ENCODE measurements at regions not wholly inside any gene's neighbourhood (a gene's known extent, or its start where the extent isn't known, plus 50 kb on each side); places are given as distances from the start of the nearest gene placed in this dataset.

- TF ChIP-seq POLR2AphosphoS5 (IDR thresholded peaks at IDR 0.05; ENCODE audit: low read depth, low read length) = no peak
- no peak for TF ChIP-seq POLR2A (IDR thresholded peaks at IDR 0.05; ENCODE audit: low read depth, low read length)
Measured at GRCh38 chr10:33487014-33487776, 152.7 kb upstream of the NRP1 start.
